GM12875 (cell line): ENCODE measurements at regions not wholly inside any gene's neighbourhood (a gene's known extent, or its start where the extent isn't known, plus 50 kb on each side); places are given as distances from the start of the nearest gene placed in this dataset.

Experiments
- H3K4me3 ChIP-seq: one replicate; pipeline ENCODE4 v1.5.1; 2011; ENCODE audit warnings: low read depth, low read length, control low read depth
- CTCF ChIP-seq: IDR thresholded peaks from 2 replicates; pipeline ENCODE4 v1.5.1; 2011; ENCODE audit warnings: low read depth, mild to moderate bottlenecking, control low read depth, inconsistent platforms, low read length, moderate library complexity, borderline replicate concordance; ENCODE audit not compliant: insufficient read depth

- no peak for TF ChIP-seq CTCF
- H3K4me3 ChIP-seq, result no peak overlapping the region
Measured at GRCh38 chr2:41966920-41967319, 80.9 kb upstream of the PKDCC start.

- no peak overlapping the region for H3K4me3 ChIP-seq
- TF ChIP-seq CTCF, result no peak
Measured at GRCh38 chr2:41967476-41968181, 80.2 kb upstream of the PKDCC start.

GRCh38 chr2:41968182-41968578 lies 79.6 kb upstream of the PKDCC start:
- H3K4me3 ChIP-seq, result no peak overlapping the region
- no peak for TF ChIP-seq CTCF

- no peak overlapping the region for H3K4me3 ChIP-seq
- TF ChIP-seq CTCF, result no peak
Measured at GRCh38 chr2:41970988-41971660, 76.7 kb upstream of the PKDCC start.

- TF ChIP-seq CTCF, result no peak
- H3K4me3 ChIP-seq, result no peak overlapping the region
Measured at GRCh38 chr2:41972179-41972578, 75.6 kb upstream of the PKDCC start.

- no peak for TF ChIP-seq CTCF
- H3K4me3 ChIP-seq, result no peak overlapping the region
Measured at GRCh38 chr2:41972819-41973218, 75.0 kb upstream of the PKDCC start.

- no peak overlapping the region for H3K4me3 ChIP-seq
- TF ChIP-seq CTCF, result no peak
Measured at GRCh38 chr2:41973871-41974270, 74.0 kb upstream of the PKDCC start.
